Bronchial epithelial cell (primary cell): ENCODE measurements at regions not wholly inside any gene's neighbourhood (a gene's known extent, or its start where the extent isn't known, plus 50 kb on each side); places are given as distances from the start of the nearest gene placed in this dataset.

Experiments
- DNase-seq: peaks from one replicate; pipeline ENCODE4 v3.0.0-alpha.2; 2010; ENCODE audit warnings: low read depth
- FAIRE-seq: peaks from 2 replicates; lab custom pipeline; 2011; peaks lifted over from hg19 to GRCh38; lab: Jason Lieb, UNC
- H3K27me3 ChIP-seq: 2 replicates; pipeline ENCODE4 v1.5.1; 2011; ENCODE audit warnings: low read length; ENCODE audit not compliant: control insufficient read depth, insufficient read depth
- H3K36me3 ChIP-seq: 2 replicates; pipeline ENCODE4 v1.5.1; 2011; ENCODE audit warnings: low read length; ENCODE audit not compliant: control insufficient read depth, insufficient read depth
- H3K4me3 ChIP-seq: 2 replicates; pipeline ENCODE4 v1.5.1; 2011; ENCODE audit warnings: mild to moderate bottlenecking, low read depth, low read length, control low read depth
- CTCF ChIP-seq: IDR thresholded peaks from 2 replicates; pipeline ENCODE4 v1.5.1; 2011; ENCODE audit warnings: mild to moderate bottlenecking, moderate library complexity, low read length, control low read depth, inconsistent platforms; ENCODE audit not compliant: insufficient read depth, severe bottlenecking

GRCh38 chr4:125911058-125911457 is 596.3 kb downstream of the FAT4 start:
- FAIRE-seq (no peak), DNase-seq (no peak)
- Histone ChIP-seq H3K36me3 (no peaks in the 10 kb centered on the region), H3K4me3 (no peak overlapping the region), H3K27me3 (no peaks in the 10 kb centered on the region)
- no peak for TF ChIP-seq CTCF

DNA sequence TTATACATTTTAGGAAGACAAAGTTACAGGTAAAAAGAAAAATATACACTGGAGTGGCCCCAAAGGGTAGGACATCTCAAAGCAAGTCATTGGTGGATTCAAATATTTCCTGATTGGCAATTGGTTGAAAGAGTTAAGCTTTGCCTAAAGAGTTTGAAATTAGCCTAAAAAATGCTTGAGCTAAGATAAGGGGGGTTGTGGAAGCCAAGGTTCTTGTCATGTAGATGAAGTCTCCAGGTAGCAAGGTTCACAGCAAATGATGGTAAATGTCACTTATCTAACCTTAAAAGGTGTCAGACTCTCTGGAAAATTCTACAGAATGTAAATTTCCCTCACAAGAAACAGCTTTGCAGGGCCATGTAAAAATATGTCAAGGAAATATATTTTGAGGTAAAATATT is 596.7 kb downstream of the FAT4 start:
- no peak for TF ChIP-seq CTCF
- Histone ChIP-seq H3K36me3 (no peaks in the 10 kb centered on the region), H3K4me3 (no peak overlapping the region), H3K27me3 (no peaks in the 10 kb centered on the region)
- FAIRE-seq: no peak
- DNase-seq: no peak

GRCh38 chr4:125917559-125917958 is 602.8 kb downstream of the FAT4 start:
- Histone ChIP-seq H3K27me3 (no peaks in the 10 kb centered on the region), H3K36me3 (no peaks in the 10 kb centered on the region), H3K4me3 (no peak overlapping the region)
- DNase-seq (no peak), FAIRE-seq (no peak)
- no peak for TF ChIP-seq CTCF

DNA sequence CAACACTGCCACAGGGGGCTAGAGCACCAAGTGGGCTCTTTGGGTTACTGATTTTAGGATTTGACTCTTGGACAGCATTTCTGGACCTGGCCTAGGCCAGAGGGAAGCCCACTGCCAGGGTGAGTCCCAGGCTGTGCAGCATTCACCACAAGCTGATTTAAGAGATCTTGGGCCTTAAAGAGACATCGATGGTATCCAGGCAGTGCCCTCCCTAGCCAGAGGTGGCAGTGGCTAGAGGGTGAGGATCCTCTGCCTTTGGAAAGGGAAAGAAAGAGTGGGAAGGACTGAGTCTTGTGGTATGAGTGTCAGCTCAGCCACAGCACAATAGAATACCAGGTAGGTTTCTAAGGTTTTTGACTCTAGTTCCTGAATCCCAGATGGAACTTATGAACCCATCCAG is 613.9 kb downstream of the FAT4 start:
- no peak for DNase-seq
- Histone ChIP-seq H3K27me3 (no peaks in the 10 kb centered on the region), H3K36me3 (no peaks in the 10 kb centered on the region), H3K4me3 (no peak overlapping the region)
- FAIRE-seq: no peak
- no peak for TF ChIP-seq CTCF

- Histone ChIP-seq H3K4me3 (no peak overlapping the region), H3K36me3 (no peaks in the 10 kb centered on the region), H3K27me3 (no peaks in the 10 kb centered on the region)
- FAIRE-seq: no peak
- DNase-seq: no peak
- TF ChIP-seq CTCF: no peak
Observed at GRCh38 chr4:125938541-125938940, 623.8 kb downstream of the FAT4 start.

- DNase-seq (no peak), FAIRE-seq (no peak)
- no peak overlapping the region for H3K4me3 ChIP-seq
- H3K36me3 ChIP-seq: no peaks in the 10 kb centered on the region
- TF ChIP-seq CTCF: no peak
- no peaks in the 10 kb centered on the region for H3K27me3 ChIP-seq
Observed at GRCh38 chr4:125940426-125940825, 625.7 kb downstream of the FAT4 start.
